ENCODE measurements at regions not wholly inside any gene's neighbourhood (a gene's known extent, or its start where the extent isn't known, plus 50 kb on each side); places are given as distances from the start of the nearest gene placed in this dataset.

DNA sequence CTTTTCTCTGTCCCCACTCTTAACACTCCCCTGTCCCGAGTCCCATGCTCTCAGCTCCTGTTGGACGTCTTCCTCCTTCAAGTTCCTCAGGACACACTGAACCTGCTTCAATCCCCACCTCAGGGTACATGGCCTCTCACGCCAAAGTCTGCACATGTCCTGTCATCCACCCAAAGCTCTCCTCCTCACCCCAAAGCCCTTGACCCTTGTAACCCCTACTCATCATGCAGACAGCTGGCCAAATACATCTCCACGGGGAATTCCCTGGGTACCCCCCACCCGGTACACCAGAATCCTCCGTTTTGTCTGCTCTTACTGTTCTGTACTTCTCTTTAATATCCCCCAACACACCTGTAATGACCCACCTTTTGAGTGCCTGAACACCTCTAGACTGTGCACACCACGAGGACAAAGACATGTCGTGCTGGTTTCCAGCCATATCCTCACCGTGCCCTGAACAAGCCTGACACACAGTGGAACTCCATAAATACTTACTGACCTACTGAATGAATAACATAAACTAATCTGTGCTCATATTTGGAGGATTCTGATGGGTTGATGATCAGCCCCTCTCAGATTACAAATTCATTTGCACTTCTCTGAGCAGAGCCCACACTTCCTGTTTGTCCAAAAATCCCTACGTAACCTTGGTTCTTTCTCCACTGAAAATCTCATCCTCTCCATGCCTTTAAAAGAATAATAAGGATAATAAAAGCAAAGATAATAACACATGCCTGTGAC lies 66.8 kb upstream of the EYA2 start:
- TF ChIP-seq POLR2A (IDR thresholded peaks at IDR 0.05) (no peak), EP300 (IDR thresholded peaks at IDR 0.05) (no peak), POLR2AphosphoS5 (IDR thresholded peaks at IDR 0.05) (no peak)
- TF ChIP-seq, protein P1, sequence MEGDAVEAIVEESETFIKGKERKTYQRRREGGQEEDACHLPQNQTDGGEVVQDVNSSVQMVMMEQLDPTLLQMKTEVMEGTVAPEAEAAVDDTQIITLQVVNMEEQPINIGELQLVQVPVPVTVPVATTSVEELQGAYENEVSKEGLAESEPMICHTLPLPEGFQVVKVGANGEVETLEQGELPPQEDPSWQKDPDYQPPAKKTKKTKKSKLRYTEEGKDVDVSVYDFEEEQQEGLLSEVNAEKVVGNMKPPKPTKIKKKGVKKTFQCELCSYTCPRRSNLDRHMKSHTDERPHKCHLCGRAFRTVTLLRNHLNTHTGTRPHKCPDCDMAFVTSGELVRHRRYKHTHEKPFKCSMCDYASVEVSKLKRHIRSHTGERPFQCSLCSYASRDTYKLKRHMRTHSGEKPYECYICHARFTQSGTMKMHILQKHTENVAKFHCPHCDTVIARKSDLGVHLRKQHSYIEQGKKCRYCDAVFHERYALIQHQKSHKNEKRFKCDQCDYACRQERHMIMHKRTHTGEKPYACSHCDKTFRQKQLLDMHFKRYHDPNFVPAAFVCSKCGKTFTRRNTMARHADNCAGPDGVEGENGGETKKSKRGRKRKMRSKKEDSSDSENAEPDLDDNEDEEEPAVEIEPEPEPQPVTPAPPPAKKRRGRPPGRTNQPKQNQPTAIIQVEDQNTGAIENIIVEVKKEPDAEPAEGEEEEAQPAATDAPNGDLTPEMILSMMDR (IDR thresholded peaks at IDR 0.05), result no peak
